GM13977 (cell line): ENCODE measurements at regions not wholly inside any gene's neighbourhood (a gene's known extent, or its start where the extent isn't known, plus 50 kb on each side); places are given as distances from the start of the nearest gene placed in this dataset.
A peak's percentile ranks its signal among the peaks of the same experiment; 100 is the strongest.

Source experiments
- DNase-seq: peaks from one replicate; pipeline ENCODE4 v3.0.0; 2012; ENCODE audit warnings: low spot score
- in situ Hi-C: fragments of 300-500 bp; cut with MboI; formaldehyde crosslinking; loops from one replicate; pipeline ENCODE4 v1.12.0; 2022; ENCODE audit warnings: low sequenced_read_pairs, low pct_unique_long_range_greater_than_20kb, mixed read lengths, inconsistent platforms; ENCODE audit not compliant: unreplicated experiment
- TF ChIP-seq, protein P1 (sequence below): IDR thresholded peaks from 2 replicates; pipeline ENCODE4 v1.5.1; 2012; ENCODE audit warnings: mild to moderate bottlenecking, control low read depth; ENCODE audit not compliant: insufficient read depth; ENCODE audit errors: extremely low read depth, missing control alignments

DNA sequence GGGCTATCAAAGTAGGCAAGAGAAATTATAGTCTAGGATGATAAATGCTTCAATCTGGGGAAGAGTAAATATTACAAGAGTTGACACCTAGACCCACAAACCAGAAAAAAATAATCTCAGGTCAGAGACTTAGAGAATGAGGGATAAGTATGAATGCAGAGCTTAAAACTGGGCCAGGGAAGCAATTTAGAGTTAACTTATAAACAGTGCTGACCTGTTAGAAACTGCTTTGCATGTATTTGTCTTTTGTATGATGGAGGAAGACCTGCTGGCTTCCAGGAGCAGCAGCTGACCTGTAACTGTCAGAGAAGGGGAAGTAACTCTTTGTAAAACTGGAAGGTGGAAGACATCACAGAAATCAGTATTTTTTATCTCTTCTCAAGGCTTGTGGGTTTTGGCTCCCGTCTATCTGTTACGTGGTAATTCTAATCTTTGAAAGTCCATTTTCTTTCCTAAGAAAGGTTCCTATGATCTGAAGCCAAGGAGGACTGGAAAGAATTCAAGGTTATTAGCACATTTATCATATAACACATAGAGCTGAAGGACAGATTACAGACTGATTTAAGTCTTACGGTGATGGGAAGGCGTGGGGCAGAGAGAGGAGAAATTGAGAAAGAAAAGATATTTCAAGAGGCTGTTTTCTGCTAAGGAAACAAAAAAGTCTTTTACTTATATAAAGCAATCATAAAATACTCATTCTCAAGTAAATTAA lies 114.7 kb upstream of the ADAMTS19 start:
- no peak for DNase-seq
- TF ChIP-seq, protein P1, sequence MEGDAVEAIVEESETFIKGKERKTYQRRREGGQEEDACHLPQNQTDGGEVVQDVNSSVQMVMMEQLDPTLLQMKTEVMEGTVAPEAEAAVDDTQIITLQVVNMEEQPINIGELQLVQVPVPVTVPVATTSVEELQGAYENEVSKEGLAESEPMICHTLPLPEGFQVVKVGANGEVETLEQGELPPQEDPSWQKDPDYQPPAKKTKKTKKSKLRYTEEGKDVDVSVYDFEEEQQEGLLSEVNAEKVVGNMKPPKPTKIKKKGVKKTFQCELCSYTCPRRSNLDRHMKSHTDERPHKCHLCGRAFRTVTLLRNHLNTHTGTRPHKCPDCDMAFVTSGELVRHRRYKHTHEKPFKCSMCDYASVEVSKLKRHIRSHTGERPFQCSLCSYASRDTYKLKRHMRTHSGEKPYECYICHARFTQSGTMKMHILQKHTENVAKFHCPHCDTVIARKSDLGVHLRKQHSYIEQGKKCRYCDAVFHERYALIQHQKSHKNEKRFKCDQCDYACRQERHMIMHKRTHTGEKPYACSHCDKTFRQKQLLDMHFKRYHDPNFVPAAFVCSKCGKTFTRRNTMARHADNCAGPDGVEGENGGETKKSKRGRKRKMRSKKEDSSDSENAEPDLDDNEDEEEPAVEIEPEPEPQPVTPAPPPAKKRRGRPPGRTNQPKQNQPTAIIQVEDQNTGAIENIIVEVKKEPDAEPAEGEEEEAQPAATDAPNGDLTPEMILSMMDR = no peak
- in situ Hi-C loops = no loop called here

DNA sequence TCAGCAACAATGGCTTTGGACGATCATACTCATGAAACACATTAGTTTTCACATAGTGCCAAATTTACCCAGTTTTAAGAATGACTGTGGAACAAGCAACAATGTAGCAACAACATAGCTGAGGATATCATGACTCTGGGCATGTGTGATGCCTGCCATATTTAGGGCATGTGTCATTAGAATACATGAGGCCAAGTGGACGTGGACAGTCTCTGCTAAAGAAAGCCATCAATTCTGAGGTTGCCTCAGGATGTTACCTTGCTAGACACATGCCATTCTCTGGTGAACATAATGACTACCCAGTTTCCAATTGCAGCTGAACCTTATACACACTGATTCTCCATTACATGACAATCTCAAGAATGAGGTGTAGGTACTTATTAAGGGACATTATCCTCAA lies 103.3 kb upstream of the ADAMTS19 start:
- TF ChIP-seq, protein P1 = no peak
- in situ Hi-C loops = no loop called here
- DNase-seq = no peak

DNA sequence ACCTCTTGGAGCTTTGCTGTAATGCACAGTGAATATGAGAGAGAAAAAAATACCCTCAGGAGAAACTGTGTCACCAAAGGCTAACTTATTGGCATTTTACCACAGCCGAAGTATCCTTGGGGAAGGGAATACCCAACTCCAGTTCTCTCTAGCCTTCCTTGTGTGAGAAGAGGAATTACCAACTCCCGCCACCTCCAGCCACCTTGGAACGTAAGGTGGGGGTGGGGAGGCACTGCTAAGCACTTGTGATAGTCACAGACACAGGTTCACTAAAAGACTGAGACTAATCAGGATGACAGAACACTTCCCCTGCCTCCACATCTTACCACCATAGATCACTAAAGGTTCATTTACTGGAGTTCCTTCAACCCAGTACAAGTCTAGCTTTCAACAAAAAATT lies 102.0 kb upstream of the ADAMTS19 start:
- in situ Hi-C loops = no loop called here
- DNase-seq = no peak
- TF ChIP-seq, protein P1 = no peak

DNA sequence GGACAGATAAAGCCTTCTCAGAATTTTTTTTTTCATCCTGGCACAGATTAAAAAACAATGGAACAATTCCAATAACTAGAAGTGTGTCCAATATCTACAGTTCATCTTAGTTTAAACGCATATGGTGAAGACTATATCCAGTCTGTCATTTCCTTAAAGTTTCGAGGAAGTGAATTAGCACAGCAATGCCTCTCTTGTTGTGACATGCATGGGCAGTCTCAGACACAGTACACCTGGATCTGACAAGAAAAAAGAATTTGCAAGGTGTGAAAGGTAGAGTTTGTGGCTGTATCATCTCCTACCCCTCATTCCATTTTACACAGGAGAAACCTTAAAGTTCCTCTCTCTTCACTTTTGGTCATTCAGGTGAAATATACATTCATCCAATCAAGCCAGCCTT lies 100.6 kb upstream of the ADAMTS19 start:
- no peak for DNase-seq
- in situ Hi-C loops = no loop called here
- TF ChIP-seq, protein P1 = no peak

DNA sequence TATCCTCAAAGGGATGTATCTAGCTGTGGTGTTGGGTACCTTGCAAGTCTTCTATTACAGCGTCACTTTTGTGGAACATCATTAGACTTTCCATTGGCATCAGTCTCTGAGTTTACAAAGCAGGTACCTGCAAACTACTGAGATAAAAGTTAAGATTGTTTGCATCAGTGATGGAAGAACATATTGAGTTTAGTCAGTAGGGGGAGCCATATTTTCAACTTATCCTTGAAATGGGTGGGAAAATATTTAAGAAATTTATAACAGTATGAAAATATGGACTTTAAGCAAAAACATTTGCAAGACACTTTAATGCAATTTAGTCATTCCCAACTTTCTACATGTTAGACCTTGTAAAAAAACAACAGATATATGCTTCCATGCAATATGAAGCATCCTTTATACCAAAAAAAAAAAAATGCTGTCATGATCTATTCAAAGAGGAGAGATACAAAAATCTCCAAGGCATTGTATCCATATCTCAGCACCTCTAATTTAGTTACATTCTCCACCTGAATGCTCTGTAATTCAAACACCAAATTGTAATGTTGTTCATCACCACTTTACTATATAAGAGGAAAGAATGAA lies 98.6 kb upstream of the ADAMTS19 start:
- in situ Hi-C loops = no loop called here
- TF ChIP-seq, protein P1 = peak; percentile 46
- no peak for DNase-seq

DNA sequence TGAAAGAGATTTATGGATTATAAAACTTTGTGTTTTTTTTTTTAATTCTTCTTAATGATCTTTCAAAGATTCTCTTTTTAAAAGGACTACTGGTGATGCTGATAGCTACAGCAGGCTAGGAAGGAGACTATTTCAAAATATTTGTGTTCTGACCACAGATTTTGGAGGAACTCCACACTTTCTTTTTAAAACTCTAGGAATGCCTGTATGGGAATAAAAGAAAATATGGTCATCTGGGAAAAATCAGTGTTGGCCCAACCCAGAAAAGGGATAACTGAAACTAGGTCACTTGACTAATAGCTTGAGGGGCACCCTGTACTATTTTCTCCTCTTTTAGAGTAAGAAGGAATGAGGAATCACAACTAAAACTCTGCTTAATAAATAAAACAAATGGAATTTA lies 97.6 kb upstream of the ADAMTS19 start:
- DNase-seq = no peak
- TF ChIP-seq, protein P1 = no peak
- in situ Hi-C loops = no loop called here
